ENCODE measurements at regions not wholly inside any gene's neighbourhood (a gene's known extent, or its start where the extent isn't known, plus 50 kb on each side); places are given as distances from the start of the nearest gene placed in this dataset.

- TF ChIP-seq POLR2A (IDR thresholded peaks at IDR 0.05; ENCODE audit: low read depth, low read length), result no peak
- no peak for TF ChIP-seq POLR2AphosphoS5 (IDR thresholded peaks at IDR 0.05; ENCODE audit: low read depth, low read length)
- TF ChIP-seq TAF1 (IDR thresholded peaks at IDR 0.05; ENCODE audit: low read depth, low read length), result no peak
- no peak for TF ChIP-seq PAX5 (IDR thresholded peaks at IDR 0.05; ENCODE audit: insufficient read depth, low read length, severe bottlenecking)
- no peak for TF ChIP-seq SPI1 (IDR thresholded peaks at IDR 0.05; ENCODE audit: low read depth, low read length)
- TF ChIP-seq POU2F2 (IDR thresholded peaks at IDR 0.05; ENCODE audit: low read depth, low read length), result no peak
Measured at GRCh38 chr12:23133471-23133870, 508.5 kb downstream of the ETNK1 start.
